GM12873 (cell line): ENCODE measurements at regions not wholly inside any gene's neighbourhood (a gene's known extent, or its start where the extent isn't known, plus 50 kb on each side); places are given as distances from the start of the nearest gene placed in this dataset.

Experiments
- CTCF ChIP-seq: IDR thresholded peaks from 2 replicates; pipeline ENCODE4 v1.5.1; 2012; ENCODE audit warnings: low read depth, mild to moderate bottlenecking, moderate library complexity, low read length, control low read depth; ENCODE audit not compliant: insufficient read depth; ENCODE audit errors: missing control alignments

- no peak for TF ChIP-seq CTCF
Observed at GRCh38 chr4:130468340-130468739, 1372.4 kb downstream of the C4orf33 start.

GRCh38 chr4:130478406-130478805, 1382.5 kb downstream of the C4orf33 start:
- TF ChIP-seq CTCF, result no peak

- no peak for TF ChIP-seq CTCF
Observed at GRCh38 chr4:130479020-130479419, 1383.1 kb downstream of the C4orf33 start.

GRCh38 chr4:130479674-130480073, 1383.7 kb downstream of the C4orf33 start:
- no peak for TF ChIP-seq CTCF

GRCh38 chr4:130484826-130485225, 1388.9 kb downstream of the C4orf33 start:
- TF ChIP-seq CTCF, result no peak

- no peak for TF ChIP-seq CTCF
Observed at GRCh38 chr4:130485371-130485770, 1389.4 kb downstream of the C4orf33 start.

GRCh38 chr4:130486186-130486585, 1390.2 kb downstream of the C4orf33 start:
- no peak for TF ChIP-seq CTCF

- no peak for TF ChIP-seq CTCF
Observed at GRCh38 chr4:130486841-130487240, 1390.9 kb downstream of the C4orf33 start.
